Progenitor cell of endocrine pancreas (in vitro differentiated cells): ENCODE measurements at regions not wholly inside any gene's neighbourhood (a gene's known extent, or its start where the extent isn't known, plus 50 kb on each side); places are given as distances from the start of the nearest gene placed in this dataset.

Source experiments
- DNase-seq: peaks from one replicate; pipeline ENCODE4 v3.0.0; 2021; ENCODE audit warnings: low spot score; ENCODE audit not compliant: unreplicated experiment
- H3K27ac Mint-ChIP-seq: 2 replicates; pipeline ENCODE4 v1.8.0; 2021; ENCODE audit warnings: mild to moderate bottlenecking, moderate library complexity, mixed read lengths
- H3K27me3 Mint-ChIP-seq: 2 replicates; pipeline ENCODE4 v1.8.0; 2021; ENCODE audit warnings: mixed read lengths
- H3K36me3 Mint-ChIP-seq: 2 replicates; pipeline ENCODE4 v1.8.0; 2022; ENCODE audit warnings: mixed read lengths; ENCODE audit not compliant: insufficient read depth
- H3K4me1 Mint-ChIP-seq: 2 replicates; pipeline ENCODE4 v1.8.0; 2021; ENCODE audit warnings: low read depth, mixed read lengths
- H3K4me3 Mint-ChIP-seq: 2 replicates; pipeline ENCODE4 v1.8.0; 2021; ENCODE audit warnings: low read depth, mild to moderate bottlenecking, moderate library complexity, mixed read lengths
- H3K9me3 Mint-ChIP-seq: 2 replicates; pipeline ENCODE4 v1.8.0; 2021; ENCODE audit warnings: low read depth, mixed read lengths
- CTCF ChIP-seq: fragments of 200-600 bp; sonication (generic); IDR thresholded peaks from one replicate; pipeline ENCODE4 v1.5.0; 2021; ENCODE audit warnings: antibody characterized with exemption, mild to moderate bottlenecking; ENCODE audit not compliant: unreplicated experiment

GRCh38 chr3:117171124-117171523 is 461.5 kb downstream of the TUSC7 start:
- TF ChIP-seq CTCF, result no peak
- peaks cover 12% of the 10 kb centered on the region for H3K4me1 Mint-ChIP-seq
- H3K27ac Mint-ChIP-seq, result no peak overlapping the region
- no peak overlapping the region for H3K4me3 Mint-ChIP-seq
- DNase-seq, result no peak
- no peaks in the 10 kb centered on the region for H3K9me3 Mint-ChIP-seq
- H3K27me3 Mint-ChIP-seq, result no peaks in the 10 kb centered on the region
- H3K36me3 Mint-ChIP-seq, result no peaks in the 10 kb centered on the region

GRCh38 chr3:117172426-117172825 is 462.8 kb downstream of the TUSC7 start:
- Mint-ChIP-seq H3K27me3 (no peaks in the 10 kb centered on the region), H3K4me1 (peaks cover 12% of the 10 kb centered on the region), H3K27ac (peak overlapping the region; percentile 34), H3K36me3 (no peaks in the 10 kb centered on the region), H3K9me3 (no peaks in the 10 kb centered on the region), H3K4me3 (no peak overlapping the region)
- no peak for DNase-seq
- TF ChIP-seq CTCF, result no peak

GRCh38 chr3:117181222-117181621 is 471.6 kb downstream of the TUSC7 start:
- no peaks in the 10 kb centered on the region for H3K27me3 Mint-ChIP-seq
- no peak for DNase-seq

GRCh38 chr3:117184574-117184973 is 475.0 kb downstream of the TUSC7 start:
- H3K4me1 Mint-ChIP-seq, result no peaks in the 10 kb centered on the region
- H3K9me3 Mint-ChIP-seq, result peaks cover 10% of the 10 kb centered on the region
- no peak overlapping the region for H3K4me3 Mint-ChIP-seq
- no peak for TF ChIP-seq CTCF
- no peaks in the 10 kb centered on the region for H3K27me3 Mint-ChIP-seq
- no peaks in the 10 kb centered on the region for H3K36me3 Mint-ChIP-seq
- H3K27ac Mint-ChIP-seq, result no peak overlapping the region
- DNase-seq, result no peak

More at GRCh38 chr3:117181222-117181621, 471.6 kb downstream of the TUSC7 start:
- no peak for TF ChIP-seq CTCF
- no peaks in the 10 kb centered on the region for H3K36me3 Mint-ChIP-seq
- H3K27ac Mint-ChIP-seq, result no peak overlapping the region
- no peak overlapping the region for H3K4me3 Mint-ChIP-seq
- H3K4me1 Mint-ChIP-seq, result no peaks in the 10 kb centered on the region
- no peaks in the 10 kb centered on the region for H3K9me3 Mint-ChIP-seq

GRCh38 chr3:117191245-117191644 is 481.7 kb downstream of the TUSC7 start:
- DNase-seq, result no peak
- H3K4me1 Mint-ChIP-seq, result no peaks in the 10 kb centered on the region
- no peak for TF ChIP-seq CTCF
- H3K27ac Mint-ChIP-seq, result no peak overlapping the region
- H3K36me3 Mint-ChIP-seq, result no peaks in the 10 kb centered on the region
- H3K9me3 Mint-ChIP-seq, result peaks cover 10% of the 10 kb centered on the region
- no peaks in the 10 kb centered on the region for H3K27me3 Mint-ChIP-seq
- no peak overlapping the region for H3K4me3 Mint-ChIP-seq
